GM12891 (cell line): ENCODE measurements at regions not wholly inside any gene's neighbourhood (a gene's known extent, or its start where the extent isn't known, plus 50 kb on each side); places are given as distances from the start of the nearest gene placed in this dataset.
"Not testable (repeated sequence)": the region's sequence is repeated elsewhere in the genome, so short reads cannot be mapped to it uniquely, and the experiment has no call there.

Source experiments
- DNase-seq: peaks from one replicate; pipeline ENCODE4 v3.0.0; 2011; ENCODE audit warnings: low spot score; ENCODE audit not compliant: insufficient read length
- FAIRE-seq: peaks from 2 replicates; lab custom pipeline; 2011; peaks lifted over from hg19 to GRCh38; lab: Jason Lieb, UNC
- PAX5 ChIP-seq: IDR thresholded peaks from 2 replicates; pipeline ENCODE4 v1.6.1; 2011; ENCODE audit warnings: low read length, moderate library complexity, mild to moderate bottlenecking; ENCODE audit not compliant: insufficient read depth, severe bottlenecking
- POLR2A ChIP-seq: IDR thresholded peaks from 2 replicates; pipeline ENCODE4 v1.6.1; 2011; ENCODE audit warnings: low read depth, low read length, control low read depth
- POLR2AphosphoS5 ChIP-seq: IDR thresholded peaks from 2 replicates; pipeline ENCODE4 v1.6.1; 2011; ENCODE audit warnings: low read depth, low read length, control low read depth
- POU2F2 ChIP-seq: IDR thresholded peaks from 2 replicates; pipeline ENCODE4 v1.6.1; 2011; ENCODE audit warnings: low read depth, mild to moderate bottlenecking, control low read depth, low read length, moderate library complexity
- SPI1 ChIP-seq: IDR thresholded peaks from 2 replicates; pipeline ENCODE4 v1.6.1; 2011; ENCODE audit warnings: low read depth, low read length, control low read depth
- TAF1 ChIP-seq: IDR thresholded peaks from 2 replicates; pipeline ENCODE4 v1.6.1; 2011; ENCODE audit warnings: low read depth, low read length, control low read depth

DNA sequence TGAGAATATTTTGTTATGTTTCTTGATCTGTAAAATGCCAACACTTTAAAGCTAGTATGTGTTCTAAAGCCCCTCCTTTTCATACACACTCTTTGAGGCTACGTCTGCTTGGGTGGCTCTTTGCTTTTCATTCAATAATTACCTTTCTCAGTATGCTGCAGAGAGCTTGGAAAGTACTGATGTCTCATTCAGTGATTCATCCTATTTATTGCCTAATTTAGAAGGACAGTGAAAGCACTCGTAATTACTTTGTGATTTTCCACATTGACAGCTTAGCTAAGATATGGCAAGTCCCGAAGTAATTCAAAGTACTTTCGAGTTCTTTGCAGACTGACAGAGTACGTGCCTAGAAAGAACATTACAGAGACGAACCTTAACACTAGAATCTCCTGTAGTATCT lies 57.2 kb downstream of the BMP15 start:
- TF ChIP-seq POLR2AphosphoS5 (no peak), PAX5 (no peak), TAF1 (no peak), POU2F2 (no peak), SPI1 (no peak), POLR2A (no peak)
- FAIRE-seq = no peak

DNA sequence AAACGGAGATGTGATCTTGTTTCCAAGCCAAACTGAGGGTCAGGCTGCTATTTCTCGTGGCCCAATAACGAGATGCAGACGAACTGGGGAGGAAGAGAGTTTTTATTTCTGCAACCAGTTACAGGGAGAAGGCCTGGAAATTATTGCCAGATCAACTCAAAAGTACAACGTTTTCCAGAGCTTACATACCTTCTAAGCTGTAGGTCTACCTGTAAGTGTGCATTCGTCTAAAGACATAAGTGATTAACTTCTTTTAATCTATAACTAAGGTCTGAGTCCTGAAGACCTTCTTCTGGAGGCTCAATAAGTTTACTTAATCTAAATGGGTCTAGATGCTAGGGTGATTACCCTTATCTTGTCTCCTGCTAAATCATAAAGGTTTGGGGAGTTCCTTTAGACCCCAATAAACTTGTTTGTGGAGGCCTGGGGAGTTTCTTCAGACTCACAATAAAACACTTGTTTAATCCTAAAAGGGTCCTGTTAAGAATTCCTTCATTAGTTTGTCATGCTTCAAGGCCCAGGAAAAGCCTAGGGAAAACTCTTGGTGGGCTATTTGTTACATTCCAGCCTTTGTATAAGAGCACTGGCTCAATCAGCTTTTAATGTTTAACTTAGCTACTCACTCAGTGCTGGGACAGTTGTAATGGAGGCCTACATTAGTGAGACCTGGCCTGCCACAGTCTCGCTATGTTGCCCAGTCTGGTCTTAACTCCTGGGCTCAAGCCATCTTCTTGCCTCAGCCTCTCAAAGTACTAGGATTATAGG lies 58.5 kb downstream of the BMP15 start:
- DNase-seq, FAIRE-seq: not testable (repeated sequence)

More for the DNA sequence above, 57.2 kb downstream of the BMP15 start:
- no peak for DNase-seq

DNA sequence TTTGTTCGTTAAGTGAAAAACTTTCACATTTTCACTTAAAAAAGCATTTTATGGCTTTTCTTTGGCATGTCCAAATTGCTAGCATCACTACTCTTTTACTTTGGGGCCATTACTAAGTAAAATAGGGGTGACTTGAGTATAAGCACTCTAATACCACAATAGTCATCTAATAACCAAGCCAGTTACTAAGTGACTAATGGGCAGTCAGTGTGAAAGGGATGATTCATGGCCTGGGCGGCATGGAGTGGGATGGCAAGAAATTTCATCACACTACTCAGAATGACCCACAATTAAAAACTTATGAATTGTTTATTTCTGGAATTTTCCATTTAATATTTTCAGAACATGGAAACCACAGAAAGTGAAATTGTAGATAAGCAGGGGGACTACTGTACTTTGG lies 60.9 kb downstream of the BMP15 start:
- FAIRE-seq (no peak), DNase-seq (no peak)
- TF ChIP-seq POLR2A = no peak
- TF ChIP-seq SPI1 = no peak
- TF ChIP-seq POLR2AphosphoS5 = no peak

DNA sequence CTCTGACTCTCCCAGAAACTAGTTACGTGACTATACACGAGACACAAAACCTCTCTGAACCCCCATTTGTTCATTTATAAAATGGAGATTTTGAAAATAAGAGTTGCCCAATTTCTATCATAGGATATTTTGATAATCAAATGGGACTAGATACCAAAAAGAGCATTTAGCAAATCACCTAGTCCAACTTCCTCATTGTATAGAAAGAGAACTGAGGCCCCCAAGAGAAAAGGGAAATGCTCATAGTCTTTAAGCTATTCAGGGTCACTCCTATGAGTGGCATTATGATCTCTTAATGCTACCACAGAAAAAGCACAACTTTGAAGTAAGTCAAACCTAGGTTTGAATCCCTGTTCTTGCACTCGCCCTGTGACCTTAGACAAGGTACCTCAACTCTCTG lies 62.7 kb downstream of the BMP15 start:
- DNase-seq (no peak), FAIRE-seq (no peak)
- TF ChIP-seq PAX5 (no peak), TAF1 (no peak), SPI1 (no peak)

GRCh38 chrX:50978920-50979682 lies 68.6 kb downstream of the BMP15 start:
- TF ChIP-seq TAF1 = no peak
- TF ChIP-seq PAX5 = no peak
- TF ChIP-seq POU2F2 = no peak
- TF ChIP-seq POLR2AphosphoS5 = no peak
- TF ChIP-seq SPI1 = no peak
- TF ChIP-seq POLR2A = no peak
- DNase-seq = no peak
- FAIRE-seq = no peak

DNA sequence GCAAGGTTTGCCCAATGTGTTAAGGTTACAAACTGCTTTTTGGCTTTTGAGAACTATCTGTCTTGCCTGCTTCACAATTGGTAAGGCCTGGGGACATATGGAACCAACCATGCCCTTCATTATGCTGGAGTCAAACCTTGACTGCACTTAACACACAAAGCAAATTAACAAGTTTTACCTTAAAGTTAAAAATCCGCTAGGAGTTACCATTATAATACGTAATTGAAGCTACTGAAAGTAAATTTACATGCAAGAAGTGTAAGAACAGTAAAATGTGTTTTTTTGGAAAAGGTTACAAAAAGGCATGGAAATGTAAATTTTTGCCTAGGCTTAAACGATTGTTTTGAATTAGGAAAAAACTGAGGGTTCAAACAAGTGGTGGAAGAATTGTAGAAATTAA lies 69.7 kb downstream of the BMP15 start:
- TF ChIP-seq SPI1 (no peak), POLR2AphosphoS5 (no peak), TAF1 (no peak), PAX5 (no peak), POU2F2 (no peak), POLR2A (no peak)
- FAIRE-seq = no peak
- no peak for DNase-seq

DNA sequence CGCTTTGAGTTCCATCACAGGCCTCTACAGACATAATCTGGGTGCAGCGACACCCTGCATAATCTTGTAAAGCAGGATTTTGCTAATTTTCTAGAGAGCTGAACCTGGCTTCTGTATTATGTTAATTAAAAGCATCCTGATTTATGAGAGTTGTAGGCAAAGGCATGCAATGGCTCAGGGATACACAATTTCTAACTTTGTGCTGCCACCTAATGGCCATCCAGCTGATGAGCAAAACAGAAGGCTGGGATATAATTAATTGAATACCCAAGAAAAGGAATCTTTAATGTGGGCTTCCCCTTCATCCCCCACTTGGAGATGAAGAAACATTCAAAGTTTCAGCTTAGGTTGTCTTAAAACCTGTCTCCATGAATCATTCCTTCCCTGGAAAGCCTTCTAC lies 78.1 kb downstream of the BMP15 start:
- FAIRE-seq (peak; percentile 61), DNase-seq (no peak)

DNA sequence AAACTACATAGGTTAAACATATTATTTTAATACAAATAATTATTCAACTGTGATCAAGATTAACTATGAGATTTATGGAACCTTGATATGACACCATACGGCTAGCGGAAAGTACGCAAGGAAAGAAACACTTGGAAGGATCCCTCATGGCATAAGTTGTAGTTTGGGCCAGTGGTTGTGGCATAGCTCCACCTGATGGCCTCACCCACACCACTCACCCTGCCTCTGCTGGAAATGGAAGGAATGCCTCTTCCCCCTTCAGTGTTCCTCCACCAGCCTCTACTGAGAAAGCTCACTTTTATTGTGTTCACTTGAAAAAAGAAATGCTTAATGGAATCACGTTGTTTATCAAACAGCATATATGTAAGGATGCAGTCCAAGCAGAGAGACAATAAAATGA lies 86.4 kb downstream of the BMP15 start:
- no peak for FAIRE-seq
- no peak for DNase-seq
- TF ChIP-seq POLR2AphosphoS5 (no peak), POU2F2 (no peak), SPI1 (no peak), PAX5 (no peak), TAF1 (no peak), POLR2A (no peak)

More for the DNA sequence above, 78.1 kb downstream of the BMP15 start:
- TF ChIP-seq SPI1 (no peak), TAF1 (no peak), POLR2A (no peak), POLR2AphosphoS5 (no peak), PAX5 (no peak), POU2F2 (no peak)

DNA sequence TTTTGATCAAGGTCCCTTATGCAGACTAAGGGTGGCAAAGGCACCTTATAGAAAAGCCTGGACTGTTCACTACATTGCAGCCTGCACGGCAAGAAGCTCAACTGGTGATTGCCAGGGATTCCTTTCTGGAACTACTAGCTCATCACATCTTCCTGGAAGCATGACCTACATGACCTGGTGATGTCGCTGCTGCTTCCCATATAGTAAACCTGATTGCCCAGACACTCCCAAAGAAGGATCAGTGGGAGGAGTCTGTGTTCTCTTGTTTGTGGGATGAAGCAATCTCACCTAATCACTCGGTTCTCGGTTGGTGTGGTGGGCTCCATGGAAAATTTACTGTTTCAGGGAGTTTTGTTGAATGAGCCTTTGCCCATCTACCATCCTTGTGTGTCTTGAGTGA lies 89.8 kb downstream of the BMP15 start:
- peak; percentile 16 for FAIRE-seq
- not testable (repeated sequence) for DNase-seq

DNA sequence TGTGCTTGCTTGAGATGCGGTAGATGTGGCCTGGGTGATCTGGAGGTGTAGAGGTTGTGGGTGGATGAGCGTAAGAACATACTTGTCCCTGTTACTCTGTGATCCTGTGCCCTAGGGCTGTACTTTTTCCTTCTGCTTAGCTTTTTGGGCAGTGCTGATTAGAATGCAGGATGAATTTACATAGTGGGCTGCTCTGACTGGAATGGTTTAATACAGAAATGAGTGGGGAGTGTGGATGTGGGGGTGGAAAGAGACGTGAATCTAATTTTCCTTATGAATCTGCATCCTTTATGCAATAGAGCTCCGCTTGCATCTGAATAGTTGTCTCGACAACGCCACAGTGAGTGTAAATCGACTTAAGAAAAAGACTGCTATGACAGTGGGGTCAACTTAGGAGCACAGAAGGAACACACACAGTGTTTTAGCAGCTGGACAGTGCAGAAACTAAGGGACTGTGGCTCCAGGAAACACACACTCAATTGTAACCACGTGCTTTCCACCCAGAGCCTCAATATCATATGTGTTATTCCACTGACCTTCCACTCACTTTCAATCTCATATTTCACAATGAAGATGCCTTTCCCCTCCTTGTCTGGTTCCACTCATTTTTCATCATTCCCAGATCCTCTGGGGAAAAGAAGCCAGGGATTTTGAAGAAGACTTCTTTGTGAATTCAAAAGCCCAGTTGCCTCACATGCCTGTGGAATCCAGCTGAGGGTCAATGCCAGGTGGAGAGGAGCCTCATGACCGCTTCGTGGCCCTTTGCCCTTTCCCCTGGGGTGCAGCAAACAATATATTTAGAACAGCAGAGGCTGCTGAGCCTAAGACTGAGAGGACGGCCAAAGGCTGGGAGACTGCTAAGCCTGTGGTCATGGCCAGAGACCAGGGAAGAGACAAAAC lies 91.4 kb downstream of the BMP15 start:
- DNase-seq, FAIRE-seq: not testable (repeated sequence)
